DND-41 (cell line): ENCODE measurements at regions not wholly inside any gene's neighbourhood (a gene's known extent, or its start where the extent isn't known, plus 50 kb on each side); places are given as distances from the start of the nearest gene placed in this dataset.

Experiments
- CTCF ChIP-seq: IDR thresholded peaks from 2 replicates; pipeline ENCODE4 v1.5.1; 2012; ENCODE audit warnings: borderline replicate concordance, low read length, moderate library complexity, mild to moderate bottlenecking; ENCODE audit not compliant: poor library complexity, severe bottlenecking; ENCODE audit errors: extremely low read depth
- EZH2 ChIP-seq: IDR thresholded peaks from 3 replicates; pipeline ENCODE4 v1.6.1; 2012; ENCODE audit warnings: borderline replicate concordance, low read depth, mild to moderate bottlenecking, moderate library complexity, low read length, inconsistent platforms; ENCODE audit not compliant: severe bottlenecking

GRCh38 chrX:110871839-110872238 is 76.2 kb upstream of the CHRDL1 start:
- TF ChIP-seq CTCF (no peak), EZH2 (no peak)
